Caco-2 (cell line): ENCODE measurements at regions not wholly inside any gene's neighbourhood (a gene's known extent, or its start where the extent isn't known, plus 50 kb on each side); places are given as distances from the start of the nearest gene placed in this dataset.

Experiments used
- BruUV-seq: library from RNA; stranded (reverse); fragments of 400-500 nt; replicated peaks from 2 replicates; lab custom pipeline; 2021; lab: Mats Ljungman, UMichigan
- CTCF ChIA-PET: fragments of 300-600 bp; sonication (Branson Sonifier 250); formaldehyde crosslinking; loops from one replicate; lab custom pipeline; 2022; ENCODE audit warnings: antibody characterized with exemption; lab: Charles Lee
- POLR2A ChIA-PET: fragments of 300-600 bp; sonication (Branson Sonifier 250); formaldehyde crosslinking; loops from one replicate; lab custom pipeline; 2022; ENCODE audit warnings: antibody characterized with exemption; lab: Charles Lee
- DNase-seq, 2 experiments: peaks; one replicate each; pipeline versions ENCODE4 v3.0.0 to v3.0.0-alpha.2; 2020 to 2022
- H3K27me3 ChIP-seq: replicated peaks from 2 replicates; pipeline ENCODE4 v1.6.0; 2011; ENCODE audit warnings: low read length; ENCODE audit not compliant: control insufficient read depth, insufficient read depth
- H3K36me3 ChIP-seq: 2 replicates; pipeline ENCODE4 v1.5.1; 2011; ENCODE audit warnings: low read length; ENCODE audit not compliant: control insufficient read depth, insufficient read depth
- H3K4me1 ChIP-seq: fragments of 250-450 bp; sonication (Bioruptor Pico); 2 replicates; pipeline ENCODE4 v1.5.1; 2020; ENCODE audit warnings: mild to moderate bottlenecking
- H3K4me3 ChIP-seq: 2 replicates; pipeline ENCODE4 v1.5.1; 2011; ENCODE audit warnings: low read depth, mild to moderate bottlenecking, control low read depth, low read length
- H3K9me3 ChIP-seq: fragments of 250-450 bp; sonication (Bioruptor Pico); 2 replicates; pipeline ENCODE4 v1.5.1; 2020; ENCODE audit warnings: mild to moderate bottlenecking, moderate library complexity
- H3K27ac Mint-ChIP-seq: one replicate; pipeline ENCODE4 v1.8.0; 2022; ENCODE audit warnings: mixed read lengths; ENCODE audit not compliant: unreplicated experiment
- H3K27me3 Mint-ChIP-seq: one replicate; pipeline ENCODE4 v1.8.0; 2022; ENCODE audit warnings: mixed read lengths; ENCODE audit not compliant: insufficient read depth, unreplicated experiment
- H3K36me3 Mint-ChIP-seq: one replicate; pipeline ENCODE4 v1.8.0; 2022; ENCODE audit warnings: mild to moderate bottlenecking, mixed read lengths; ENCODE audit not compliant: insufficient read depth, unreplicated experiment
- H3K4me1 Mint-ChIP-seq: one replicate; pipeline ENCODE4 v1.8.0; 2022; ENCODE audit warnings: low read depth, mixed read lengths; ENCODE audit not compliant: unreplicated experiment
- H3K4me3 Mint-ChIP-seq: one replicate; pipeline ENCODE4 v1.8.0; 2022; ENCODE audit warnings: mild to moderate bottlenecking, moderate library complexity, mixed read lengths; ENCODE audit not compliant: unreplicated experiment
- H3K9me3 Mint-ChIP-seq: one replicate; pipeline ENCODE4 v1.8.0; 2022; ENCODE audit warnings: mixed read lengths; ENCODE audit not compliant: unreplicated experiment
- intact Hi-C: fragments of 100-400 bp; cut with micrococcal nuclease; formaldehyde crosslinking; loops from one replicate; pipeline ENCODE4 v1.10.0; 2022; ENCODE audit not compliant: unreplicated experiment
- TF ChIP-seq, protein P1 (sequence below), 2 experiments: fragments of 200-600 bp in 1 of 2; IDR thresholded peaks; 1 replicate in 1 of 2; 2 replicates in 1 of 2; pipeline versions ENCODE4 v1.5.1 to v1.8.0; 2011 to 2022; ENCODE audit warnings: antibody characterized with exemption in 1 of 2, control low read depth in 1 of 2, inconsistent platforms in 1 of 2, low read depth in 1 of 2, low read length in 1 of 2, mild to moderate bottlenecking in 1 of 2, moderate library complexity in 1 of 2; ENCODE audit not compliant: insufficient read depth in 1 of 2, severe bottlenecking in 1 of 2, unreplicated experiment in 1 of 2

DNA sequence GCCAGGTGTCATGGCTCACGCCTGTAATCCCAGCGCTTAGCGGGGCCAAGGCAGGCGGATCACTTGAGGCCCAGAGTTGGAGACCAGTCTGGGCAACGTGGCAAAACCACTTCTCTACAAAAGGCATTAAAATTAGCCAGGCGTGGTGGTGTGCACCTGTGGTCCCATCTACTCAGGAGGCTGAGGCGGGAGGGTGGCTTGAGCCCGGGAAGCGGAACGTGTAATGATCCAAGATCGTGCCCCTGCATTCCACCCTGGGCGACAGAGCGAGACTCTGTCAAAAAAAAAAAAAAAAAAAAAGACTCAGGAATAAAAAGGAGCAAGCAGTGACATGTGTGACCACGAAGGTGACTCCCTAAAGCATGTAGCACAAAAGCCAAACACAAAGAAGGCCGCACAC is 50.1 kb upstream of the SALL3 start:
- no peaks in the 10 kb centered on the region for H3K9me3 Mint-ChIP-seq
- POLR2A ChIA-PET: no interaction called here

More for the DNA sequence above, 50.1 kb upstream of the SALL3 start:
- no peak for DNase-seq
- Mint-ChIP-seq H3K27me3 (peaks cover 3% of the 10 kb centered on the region), H3K27ac (no peak overlapping the region), H3K36me3 (no peaks in the 10 kb centered on the region), H3K4me1 (no peaks in the 10 kb centered on the region), H3K4me3 (no peak overlapping the region)
- Histone ChIP-seq H3K27me3 (no peaks in the 10 kb centered on the region), H3K36me3 (no peaks in the 10 kb centered on the region), H3K4me3 (no peak overlapping the region), H3K9me3 (no peaks in the 10 kb centered on the region), H3K4me1 (no peaks in the 10 kb centered on the region)
- CTCF ChIA-PET: no interaction called here
- no TSS peak for BruUV-seq
- intact Hi-C loops: no loop called here
- TF ChIP-seq, protein P1, sequence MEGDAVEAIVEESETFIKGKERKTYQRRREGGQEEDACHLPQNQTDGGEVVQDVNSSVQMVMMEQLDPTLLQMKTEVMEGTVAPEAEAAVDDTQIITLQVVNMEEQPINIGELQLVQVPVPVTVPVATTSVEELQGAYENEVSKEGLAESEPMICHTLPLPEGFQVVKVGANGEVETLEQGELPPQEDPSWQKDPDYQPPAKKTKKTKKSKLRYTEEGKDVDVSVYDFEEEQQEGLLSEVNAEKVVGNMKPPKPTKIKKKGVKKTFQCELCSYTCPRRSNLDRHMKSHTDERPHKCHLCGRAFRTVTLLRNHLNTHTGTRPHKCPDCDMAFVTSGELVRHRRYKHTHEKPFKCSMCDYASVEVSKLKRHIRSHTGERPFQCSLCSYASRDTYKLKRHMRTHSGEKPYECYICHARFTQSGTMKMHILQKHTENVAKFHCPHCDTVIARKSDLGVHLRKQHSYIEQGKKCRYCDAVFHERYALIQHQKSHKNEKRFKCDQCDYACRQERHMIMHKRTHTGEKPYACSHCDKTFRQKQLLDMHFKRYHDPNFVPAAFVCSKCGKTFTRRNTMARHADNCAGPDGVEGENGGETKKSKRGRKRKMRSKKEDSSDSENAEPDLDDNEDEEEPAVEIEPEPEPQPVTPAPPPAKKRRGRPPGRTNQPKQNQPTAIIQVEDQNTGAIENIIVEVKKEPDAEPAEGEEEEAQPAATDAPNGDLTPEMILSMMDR (IDR thresholded peaks at IDR 0.05; ENCODE audit: insufficient read depth in 1 of 2, low read depth in 1 of 2, low read length in 1 of 2, severe bottlenecking in 1 of 2, unreplicated experiment in 1 of 2): no peak
